ENCODE measurements at regions not wholly inside any gene's neighbourhood (a gene's known extent, or its start where the extent isn't known, plus 50 kb on each side); places are given as distances from the start of the nearest gene placed in this dataset.

DNA sequence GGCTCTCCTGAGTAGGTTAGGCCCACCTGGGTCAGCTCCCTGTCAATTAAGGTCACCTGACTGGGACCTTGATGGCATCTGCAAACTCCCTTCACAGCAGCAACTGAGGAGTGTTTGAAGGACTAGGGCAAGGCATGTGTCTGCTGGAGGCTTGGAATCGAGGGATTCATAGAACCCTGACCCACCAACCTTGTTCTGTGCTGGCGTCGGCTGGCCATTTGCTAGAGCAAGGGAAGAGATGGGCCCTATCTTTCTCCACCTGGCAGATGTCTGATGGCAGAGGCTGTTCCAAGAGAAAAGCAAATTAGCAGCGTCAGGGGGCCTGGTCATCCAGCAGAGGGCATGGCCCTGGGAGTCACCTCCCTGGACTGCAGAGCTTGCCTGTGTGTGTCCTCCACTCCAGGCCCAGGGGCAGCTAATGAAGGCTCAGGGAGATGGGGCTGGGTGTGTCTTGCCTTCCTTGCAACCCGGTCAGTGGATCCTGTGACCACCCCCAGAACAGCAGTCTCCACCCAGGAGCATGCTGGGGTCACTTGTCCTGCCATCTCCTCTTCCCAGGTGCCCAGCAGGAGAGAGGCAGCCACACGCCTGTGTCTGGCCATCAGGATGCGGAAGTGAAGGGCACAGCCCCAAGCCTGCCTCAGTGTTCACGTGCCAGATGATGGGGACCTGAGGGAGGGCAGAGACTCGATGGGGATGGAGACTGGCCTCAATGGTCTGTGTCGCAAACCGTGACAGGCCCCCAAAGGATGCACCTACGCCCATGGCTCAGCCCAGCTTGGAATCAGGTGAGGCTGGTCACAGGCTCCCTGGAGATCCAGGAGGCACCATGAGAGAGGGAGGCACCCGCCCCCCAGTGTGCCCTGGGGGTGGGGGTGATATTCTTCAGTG lies 53.9 kb downstream of the BARX1 start:
- TF ChIP-seq CTCF (conservative IDR thresholded peaks at IDR 0.05) (no peak), ZFX (IDR thresholded peaks at IDR 0.05) (no peak)

Measured in C4-2B (cell line).